Umbilical cord (tissue), 1 donor: ENCODE measurements at regions not wholly inside any gene's neighbourhood (a gene's known extent, or its start where the extent isn't known, plus 50 kb on each side); places are given as distances from the start of the nearest gene placed in this dataset.

Experiments used
- DNase-seq: peaks from one replicate; pipeline ENCODE4 v3.0.0-alpha.2; 2015; ENCODE audit warnings: low spot score

GRCh38 chr3:154976072-154976983 lies 103.8 kb upstream of the MME start:
- no peak for DNase-seq

- no peak for DNase-seq
Observed at GRCh38 chr3:154973851-154974250, 106.3 kb upstream of the MME start.

GRCh38 chr3:154972951-154973350 lies 107.2 kb upstream of the MME start:
- no peak for DNase-seq

GRCh38 chr3:154971771-154972326 lies 108.3 kb upstream of the MME start:
- peak; percentile 33 for DNase-seq

- peak; percentile 41 for DNase-seq
Observed at GRCh38 chr3:154971341-154971740, 108.8 kb upstream of the MME start.

GRCh38 chr3:154970797-154971196 lies 109.3 kb upstream of the MME start:
- peak; percentile 93 for DNase-seq

GRCh38 chr3:154969366-154969765 lies 110.8 kb upstream of the MME start:
- peak; percentile 53 for DNase-seq

- no peak for DNase-seq
Observed at GRCh38 chr3:154967090-154967489, 113.0 kb upstream of the MME start.

GRCh38 chr3:154956815-154957214 lies 123.3 kb upstream of the MME start:
- no peak for DNase-seq

GRCh38 chr3:154955907-154956533 lies 124.1 kb upstream of the MME start:
- no peak for DNase-seq

GRCh38 chr3:154954757-154955156 lies 125.4 kb upstream of the MME start:
- DNase-seq, result peak; percentile 14

GRCh38 chr3:154953538-154953937 lies 126.6 kb upstream of the MME start:
- no peak for DNase-seq

- no peak for DNase-seq
Observed at GRCh38 chr3:154952553-154952952, 127.6 kb upstream of the MME start.

- no peak for DNase-seq
Observed at GRCh38 chr3:154943981-154944380, 136.1 kb upstream of the MME start.

GRCh38 chr3:154942827-154943226 lies 137.3 kb upstream of the MME start:
- DNase-seq, result no peak

GRCh38 chr3:154936196-154936595 lies 143.9 kb upstream of the MME start:
- no peak for DNase-seq

GRCh38 chr3:154933581-154933980 lies 146.5 kb upstream of the MME start:
- DNase-seq, result no peak

- DNase-seq, result no peak
Observed at GRCh38 chr3:154932633-154933032, 147.5 kb upstream of the MME start.

- DNase-seq, result peak; percentile 69
Observed at GRCh38 chr3:154931484-154931883, 148.6 kb upstream of the MME start.

GRCh38 chr3:154926721-154927120 lies 153.4 kb upstream of the MME start:
- no peak for DNase-seq

- DNase-seq, result no peak
Observed at GRCh38 chr3:154921351-154921750, 158.8 kb upstream of the MME start.

- no peak for DNase-seq
Observed at GRCh38 chr3:154919226-154919625, 160.9 kb upstream of the MME start.

- DNase-seq, result no peak
Observed at GRCh38 chr3:154904328-154904727, 175.8 kb upstream of the MME start.
